HUES6 (cell line): ENCODE measurements at regions not wholly inside any gene's neighbourhood (a gene's known extent, or its start where the extent isn't known, plus 50 kb on each side); places are given as distances from the start of the nearest gene placed in this dataset.

ENCODE experiments used
- H3K27ac ChIP-seq: 2 replicates; pipeline ENCODE4 v1.7.0; 2013; ENCODE audit warnings: low read depth, mild to moderate bottlenecking, low read length, inconsistent platforms
- H3K27me3 ChIP-seq: 2 replicates; pipeline ENCODE4 v1.6.1; 2013; ENCODE audit warnings: low read length; ENCODE audit not compliant: control insufficient read depth, insufficient read depth
- H3K36me3 ChIP-seq: 2 replicates; pipeline ENCODE4 v1.6.1; 2013; ENCODE audit warnings: low read length; ENCODE audit not compliant: control insufficient read depth, insufficient read depth
- H3K4me1 ChIP-seq: 2 replicates; pipeline ENCODE4 v1.6.1; 2013; ENCODE audit warnings: low read length; ENCODE audit not compliant: control insufficient read depth, insufficient read depth
- H3K4me3 ChIP-seq: 2 replicates; pipeline ENCODE4 v1.5.1; 2013; ENCODE audit warnings: low read depth, low read length
- H3K9ac ChIP-seq: one replicate; pipeline ENCODE4 v1.6.1; 2013; ENCODE audit warnings: mild to moderate bottlenecking, low read length
- H3K9me3 ChIP-seq: 2 replicates; pipeline ENCODE4 v1.6.1; 2013; ENCODE audit warnings: low read depth, low read length; ENCODE audit not compliant: control insufficient read depth, insufficient read depth

GRCh38 chr15:23514484-23514883 is 51.0 kb upstream of the MKRN3 start:
- H3K4me1 ChIP-seq = no peaks in the 10 kb centered on the region
- H3K4me3 ChIP-seq = no peak overlapping the region
- no peaks in the 10 kb centered on the region for H3K36me3 ChIP-seq
- no peaks in the 10 kb centered on the region for H3K27me3 ChIP-seq
- peaks cover 27% of the 10 kb centered on the region for H3K9me3 ChIP-seq
- H3K9ac ChIP-seq = no peak overlapping the region
- no peak overlapping the region for H3K27ac ChIP-seq

- Histone ChIP-seq H3K27ac (no peak overlapping the region), H3K9ac (no peak overlapping the region), H3K4me1 (peaks cover 10% of the 10 kb centered on the region; the same call in 1 of the 2 replicates), H3K27me3 (no peaks in the 10 kb centered on the region), H3K4me3 (no peak overlapping the region), H3K9me3 (peaks cover 33% of the 10 kb centered on the region), H3K36me3 (no peaks in the 10 kb centered on the region)
Measured at GRCh38 chr15:23506762-23507161, 58.7 kb upstream of the MKRN3 start.

GRCh38 chr15:23503980-23504379 is 56.9 kb upstream of the GOLGA6L2 start:
- Histone ChIP-seq H3K4me1 (peaks cover 10% of the 10 kb centered on the region; the same call in 1 of the 2 replicates), H3K27me3 (no peaks in the 10 kb centered on the region), H3K27ac (no peak overlapping the region), H3K9ac (no peak overlapping the region), H3K36me3 (no peaks in the 10 kb centered on the region), H3K9me3 (peaks cover 17% of the 10 kb centered on the region), H3K4me3 (0 out of 2 replicates have a peak overlapping the region, but pooled peaks have one; percentile 13)

GRCh38 chr15:23503576-23503975 is 56.5 kb upstream of the GOLGA6L2 start:
- Histone ChIP-seq H3K27me3 (no peaks in the 10 kb centered on the region), H3K9me3 (peaks cover 15% of the 10 kb centered on the region), H3K27ac (no peak overlapping the region)

GRCh38 chr15:23497710-23498111 is 50.7 kb upstream of the GOLGA6L2 start:
- no peaks in the 10 kb centered on the region for H3K36me3 ChIP-seq
- H3K27ac ChIP-seq = no peak overlapping the region
- H3K4me3 ChIP-seq = no peak overlapping the region
- H3K4me1 ChIP-seq = no peaks in the 10 kb centered on the region
- no peaks in the 10 kb centered on the region for H3K27me3 ChIP-seq
- no peak overlapping the region for H3K9ac ChIP-seq
- peaks cover 18% of the 10 kb centered on the region; the same call in 1 of the 2 replicates for H3K9me3 ChIP-seq

More at GRCh38 chr15:23503576-23503975, 56.5 kb upstream of the GOLGA6L2 start:
- Histone ChIP-seq H3K36me3 (no peaks in the 10 kb centered on the region), H3K4me3 (no peak overlapping the region), H3K9ac (no peak overlapping the region), H3K4me1 (peaks cover 10% of the 10 kb centered on the region; the same call in 1 of the 2 replicates)
